DMS114 treated with DMSO at 0.1 percent for 48 hours (cell line): ENCODE measurements at regions not wholly inside any gene's neighbourhood (a gene's known extent, or its start where the extent isn't known, plus 50 kb on each side); places are given as distances from the start of the nearest gene placed in this dataset.
"Not testable (repeated sequence)": the region's sequence is repeated elsewhere in the genome, so short reads cannot be mapped to it uniquely, and the experiment has no call there.

Experiments
- DNase-seq: peaks from one replicate; lab custom pipeline; 2025; ENCODE audit not compliant: unreplicated experiment; lab: John Stamatoyannopoulos, UW

- DNase-seq: no peak
These were observed 150.5 kb upstream of the VKORC1L1 start for GRCh38 chr7:65722361-65722792.

- DNase-seq: not testable (repeated sequence)
These were observed 145.7 kb upstream of the VKORC1L1 start for GRCh38 chr7:65727182-65727581.

- DNase-seq: no peak
These were observed 141.7 kb upstream of the VKORC1L1 start for GRCh38 chr7:65731129-65731528.

GRCh38 chr7:65731562-65732035 is 141.3 kb upstream of the VKORC1L1 start:
- no peak for DNase-seq

- DNase-seq: no peak
These were observed 128.5 kb upstream of the VKORC1L1 start for GRCh38 chr7:65744406-65744805.

- no peak for DNase-seq
These were observed 126.5 kb upstream of the VKORC1L1 start for GRCh38 chr7:65746398-65746669.

GRCh38 chr7:65749039-65749438 is 123.8 kb upstream of the VKORC1L1 start:
- no peak for DNase-seq

GRCh38 chr7:65749518-65749917 is 123.4 kb upstream of the VKORC1L1 start:
- no peak for DNase-seq

- DNase-seq: peak; percentile 78
These were observed 122.1 kb upstream of the VKORC1L1 start for GRCh38 chr7:65750511-65751344.

- DNase-seq: not testable (repeated sequence)
These were observed 118.8 kb upstream of the VKORC1L1 start for GRCh38 chr7:65754070-65754469.

GRCh38 chr7:65758991-65759390 is 113.9 kb upstream of the VKORC1L1 start:
- DNase-seq: not testable (repeated sequence)

- DNase-seq: not testable (repeated sequence)
These were observed 110.2 kb upstream of the VKORC1L1 start for GRCh38 chr7:65762712-65763111.

- DNase-seq: not testable (repeated sequence)
These were observed 109.8 kb upstream of the VKORC1L1 start for GRCh38 chr7:65763114-65763513.

GRCh38 chr7:65770473-65771225 is 102.2 kb upstream of the VKORC1L1 start:
- DNase-seq: peak; percentile 75

GRCh38 chr7:65771226-65771569 is 101.7 kb upstream of the VKORC1L1 start:
- peak; percentile 35 for DNase-seq

- not testable (repeated sequence) for DNase-seq
These were observed 96.2 kb upstream of the VKORC1L1 start for GRCh38 chr7:65776677-65777076.

- not testable (repeated sequence) for DNase-seq
These were observed 82.9 kb upstream of the VKORC1L1 start for GRCh38 chr7:65789943-65790342.

- DNase-seq: not testable (repeated sequence)
These were observed 81.1 kb upstream of the VKORC1L1 start for GRCh38 chr7:65791788-65792187.

GRCh38 chr7:65792726-65793125 is 80.1 kb upstream of the VKORC1L1 start:
- not testable (repeated sequence) for DNase-seq

- not testable (repeated sequence) for DNase-seq
These were observed 78.0 kb upstream of the VKORC1L1 start for GRCh38 chr7:65794671-65795391.

GRCh38 chr7:65795392-65795716 is 77.5 kb upstream of the VKORC1L1 start:
- not testable (repeated sequence) for DNase-seq

- no peak for DNase-seq
These were observed 76.7 kb upstream of the VKORC1L1 start for GRCh38 chr7:65796205-65796604.
